ENCODE measurements at regions not wholly inside any gene's neighbourhood (a gene's known extent, or its start where the extent isn't known, plus 50 kb on each side); places are given as distances from the start of the nearest gene placed in this dataset.
"Not testable (repeated sequence)": the region's sequence is repeated elsewhere in the genome, so short reads cannot be mapped to it uniquely, and the experiment has no call there.

- DNase-seq: no peak
These were observed 201.2 kb upstream of the FOXG1 start for GRCh38 chr14:28565345-28565744.

- no peak for DNase-seq
These were observed 196.2 kb upstream of the FOXG1 start for GRCh38 chr14:28570391-28570790.

- no peak for DNase-seq
These were observed 195.0 kb upstream of the FOXG1 start for GRCh38 chr14:28571636-28572035.

GRCh38 chr14:28576523-28576922 lies 190.1 kb upstream of the FOXG1 start:
- no peak for DNase-seq

GRCh38 chr14:28577187-28577586 lies 189.4 kb upstream of the FOXG1 start:
- no peak for DNase-seq

GRCh38 chr14:28577711-28578131 lies 188.9 kb upstream of the FOXG1 start:
- DNase-seq: no peak

GRCh38 chr14:28584951-28585350 lies 181.6 kb upstream of the FOXG1 start:
- DNase-seq: no peak

GRCh38 chr14:28589792-28590191 lies 176.8 kb upstream of the FOXG1 start:
- DNase-seq: no peak

GRCh38 chr14:28596391-28596790 lies 170.2 kb upstream of the FOXG1 start:
- DNase-seq: no peak

GRCh38 chr14:28599191-28599590 lies 167.4 kb upstream of the FOXG1 start:
- no peak for DNase-seq

- no peak for DNase-seq
These were observed 167.0 kb upstream of the FOXG1 start for GRCh38 chr14:28599605-28600004.

GRCh38 chr14:28603606-28604005 lies 163.0 kb upstream of the FOXG1 start:
- DNase-seq: no peak

- no peak for DNase-seq
These were observed 158.9 kb upstream of the FOXG1 start for GRCh38 chr14:28607661-28608060.

- DNase-seq: peak; percentile 39 to 42
These were observed 158.1 kb upstream of the FOXG1 start for GRCh38 chr14:28608443-28608842.

- peak; percentile 67 to 79 for DNase-seq
These were observed 157.4 kb upstream of the FOXG1 start for GRCh38 chr14:28608851-28609828.

GRCh38 chr14:28612414-28612813 lies 154.2 kb upstream of the FOXG1 start:
- DNase-seq: no peak

GRCh38 chr14:28613532-28613931 lies 153.1 kb upstream of the FOXG1 start:
- no peak for DNase-seq

GRCh38 chr14:28626780-28627179 lies 139.8 kb upstream of the FOXG1 start:
- no peak for DNase-seq

GRCh38 chr14:28629328-28630004 lies 137.1 kb upstream of the FOXG1 start:
- peak in 1 of 2 experiments; percentile 10 for DNase-seq

- DNase-seq: no peak
These were observed 136.5 kb upstream of the FOXG1 start for GRCh38 chr14:28630100-28630499.

- peak; percentile 15 to 33 for DNase-seq
These were observed 131.2 kb upstream of the FOXG1 start for GRCh38 chr14:28635387-28635786.

- DNase-seq: not testable (repeated sequence)
These were observed 130.8 kb upstream of the FOXG1 start for GRCh38 chr14:28635816-28636215.

- DNase-seq: not testable (repeated sequence)
These were observed 125.4 kb upstream of the FOXG1 start for GRCh38 chr14:28641189-28641588.

- DNase-seq: no peak
These were observed 115.4 kb upstream of the FOXG1 start for GRCh38 chr14:28651148-28651547.

Measured in SHP77 (cell line).